ENCODE measurements at regions not wholly inside any gene's neighbourhood (a gene's known extent, or its start where the extent isn't known, plus 50 kb on each side); places are given as distances from the start of the nearest gene placed in this dataset.

DNA sequence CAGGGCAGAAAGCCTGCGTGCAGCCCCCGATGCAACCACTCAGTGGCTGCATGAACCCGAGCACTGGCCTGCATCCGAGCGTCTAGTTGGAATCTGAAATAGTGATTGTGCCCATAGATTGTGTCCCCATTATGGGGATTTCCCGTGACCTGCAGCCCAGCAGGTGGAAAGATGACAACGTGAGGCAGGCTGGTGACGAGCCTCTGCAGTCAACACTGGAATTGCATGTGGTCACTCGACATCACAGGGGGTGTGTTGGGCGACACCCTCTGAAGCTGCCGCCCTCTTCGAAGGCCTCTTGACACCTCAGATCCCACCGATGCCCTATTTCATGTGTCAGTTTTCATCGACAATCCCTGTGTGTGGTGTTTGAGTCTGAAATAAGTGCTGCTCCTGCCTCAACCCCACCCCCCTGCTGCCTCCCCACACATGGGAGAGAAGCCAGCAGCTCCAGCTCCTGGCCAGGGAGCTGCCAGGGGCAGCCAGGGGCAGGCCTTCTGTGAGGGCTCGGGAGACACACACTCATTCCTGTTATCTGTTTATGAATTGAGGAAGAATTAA lies 172.0 kb upstream of the B3GAT1 start:
- DNase-seq, result no peak

DNA sequence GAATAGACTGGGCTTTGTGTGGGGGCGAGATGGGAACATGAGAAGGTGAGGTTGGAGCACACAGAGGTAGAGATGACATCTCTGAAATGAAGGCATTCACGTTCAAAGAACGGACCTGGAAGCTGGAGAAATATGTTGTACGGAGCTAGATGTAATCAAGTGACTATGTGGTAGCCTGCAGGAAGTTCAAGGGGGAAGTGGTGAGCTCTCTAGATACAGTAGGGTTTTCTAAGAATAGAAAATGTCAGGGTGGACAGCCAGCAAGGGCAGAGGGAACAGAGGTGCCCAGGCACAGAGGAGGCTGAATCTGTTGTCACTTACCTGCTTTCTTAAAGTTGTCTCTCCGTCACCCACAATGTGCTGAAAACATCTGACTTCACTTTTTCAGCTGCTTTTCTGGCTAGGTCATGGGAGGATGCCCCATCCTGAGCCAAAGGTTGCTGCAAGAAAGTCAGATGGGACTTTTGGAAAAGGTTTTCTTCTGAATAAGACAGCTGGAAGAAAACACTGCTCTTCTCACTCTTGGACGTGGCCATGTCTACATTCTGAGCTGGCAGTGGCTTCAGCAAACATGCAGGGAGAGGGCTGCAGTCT lies 171.5 kb upstream of the B3GAT1 start:
- no peak for DNase-seq

- DNase-seq, result no peak
Measured at GRCh38 chr11:134582770-134583095, 170.7 kb upstream of the B3GAT1 start.

GRCh38 chr11:134581966-134582769 lies 170.1 kb upstream of the B3GAT1 start:
- DNase-seq, result no peak

- no peak for DNase-seq
Measured at GRCh38 chr11:134581121-134581626, 169.1 kb upstream of the B3GAT1 start.

DNA sequence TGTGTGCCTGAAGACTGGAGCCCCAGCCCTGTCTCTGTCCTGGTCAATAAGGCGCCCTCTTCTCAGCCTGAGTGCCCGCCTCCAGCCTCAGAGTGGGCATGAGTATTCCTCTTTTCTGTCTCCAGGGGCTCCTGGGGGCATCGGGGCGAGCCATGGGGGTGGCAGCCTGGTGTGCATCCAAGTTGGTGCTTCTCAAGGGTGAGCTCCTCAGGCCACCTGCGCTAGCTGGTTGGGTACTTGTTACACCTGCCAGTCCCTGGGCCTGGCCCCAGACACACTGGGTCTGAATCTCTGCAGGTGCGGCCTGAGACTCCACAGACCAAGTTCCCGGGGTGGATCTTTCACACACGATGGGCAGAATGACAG lies 168.6 kb upstream of the B3GAT1 start:
- no peak for DNase-seq

- DNase-seq, result no peak
Measured at GRCh38 chr11:134579724-134580609, 167.9 kb upstream of the B3GAT1 start.

DNA sequence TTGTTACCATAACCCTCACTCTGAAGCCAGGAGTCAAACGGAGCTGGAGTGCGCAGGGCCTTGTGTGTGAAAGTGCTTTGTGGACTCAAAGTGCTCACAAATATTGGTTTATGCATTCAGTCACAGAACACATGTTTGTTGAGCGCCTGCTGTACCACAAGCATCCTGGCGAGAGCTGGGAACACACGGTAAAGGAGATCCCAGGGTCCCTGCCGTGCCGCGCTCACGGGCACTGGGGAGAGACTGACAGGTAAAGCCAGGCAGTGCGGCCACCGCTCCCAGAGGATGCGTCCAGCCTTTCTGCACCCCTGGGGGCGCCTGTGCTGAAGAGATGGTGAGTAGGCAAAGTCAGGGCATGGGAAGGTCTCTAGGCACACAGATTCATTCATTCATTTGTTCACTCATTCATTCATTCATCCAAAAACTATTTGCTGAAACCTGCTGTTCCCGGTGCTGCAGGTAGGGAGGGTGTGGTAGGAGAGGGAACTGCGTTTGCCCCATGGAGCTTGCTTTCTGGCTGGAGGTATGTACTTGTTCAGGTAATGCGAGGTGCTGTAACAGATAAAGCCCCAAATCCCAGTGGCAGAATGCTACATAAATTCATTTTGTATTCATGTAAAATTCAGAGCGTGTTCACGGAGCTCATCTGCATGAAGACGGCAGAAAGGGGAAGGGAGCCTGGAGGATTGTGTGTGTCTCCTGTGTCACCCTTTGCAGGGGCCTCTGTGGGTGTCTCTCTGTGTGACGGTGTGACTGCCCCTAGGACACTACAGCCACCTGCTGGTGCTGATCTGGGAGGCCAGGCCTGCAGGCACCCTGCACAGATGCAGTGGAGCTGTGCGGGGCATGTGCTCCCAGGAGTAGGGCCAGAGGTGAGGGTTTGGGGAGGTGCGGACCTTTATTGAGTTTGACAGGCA lies 167.0 kb upstream of the B3GAT1 start:
- DNase-seq, result no peak

- DNase-seq, result no peak
Measured at GRCh38 chr11:134577751-134578395, 165.8 kb upstream of the B3GAT1 start.

DNA sequence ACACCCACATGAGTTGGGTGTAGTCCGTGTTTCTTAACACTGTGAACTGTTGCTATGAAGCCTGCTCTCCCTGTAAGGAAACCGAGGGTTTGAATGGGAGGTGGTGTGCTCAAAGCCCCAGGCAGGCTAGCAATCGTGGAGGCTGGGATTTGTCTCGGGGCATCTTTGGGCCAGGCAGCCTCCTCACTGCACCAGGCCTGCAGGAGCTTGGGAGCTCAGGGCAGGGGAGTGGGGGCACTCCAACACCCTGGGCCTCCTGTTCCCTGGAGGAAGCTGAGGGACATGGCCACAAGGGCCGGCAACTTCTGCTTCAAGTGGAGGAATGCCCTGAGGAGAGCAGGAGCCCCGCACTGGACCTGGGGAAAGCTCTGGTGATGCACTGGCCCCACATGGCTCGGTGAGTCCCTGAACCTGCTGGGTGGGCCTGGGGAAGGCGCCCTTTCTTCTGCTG lies 164.7 kb upstream of the B3GAT1 start:
- DNase-seq, result no peak

GRCh38 chr11:134576286-134576685 lies 164.2 kb upstream of the B3GAT1 start:
- DNase-seq, result no peak

GRCh38 chr11:134575504-134576230 lies 163.6 kb upstream of the B3GAT1 start:
- DNase-seq, result no peak

GRCh38 chr11:134574947-134575346 lies 162.9 kb upstream of the B3GAT1 start:
- no peak for DNase-seq

DNA sequence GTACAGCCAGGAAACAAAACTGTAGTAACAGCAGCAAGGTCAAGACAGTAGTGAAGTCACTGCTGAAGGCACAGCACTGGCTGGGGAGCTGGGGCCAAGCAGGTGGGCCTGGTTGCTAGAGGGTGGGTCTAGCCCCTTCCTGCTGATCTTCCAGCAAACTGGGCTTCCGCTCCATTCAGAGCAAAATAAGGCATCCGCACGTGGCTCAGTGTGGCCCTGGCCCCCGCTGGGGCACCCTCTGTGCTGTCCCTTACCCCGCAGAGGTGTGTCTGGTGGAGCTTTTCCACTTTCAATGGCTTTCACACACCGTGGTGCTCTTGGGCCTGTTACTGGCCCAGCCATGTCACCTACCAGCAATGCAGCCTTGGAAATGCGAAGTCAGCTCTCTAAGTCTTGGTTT lies 162.4 kb upstream of the B3GAT1 start:
- no peak for DNase-seq

GRCh38 chr11:134573857-134574256 lies 161.8 kb upstream of the B3GAT1 start:
- no peak for DNase-seq

DNA sequence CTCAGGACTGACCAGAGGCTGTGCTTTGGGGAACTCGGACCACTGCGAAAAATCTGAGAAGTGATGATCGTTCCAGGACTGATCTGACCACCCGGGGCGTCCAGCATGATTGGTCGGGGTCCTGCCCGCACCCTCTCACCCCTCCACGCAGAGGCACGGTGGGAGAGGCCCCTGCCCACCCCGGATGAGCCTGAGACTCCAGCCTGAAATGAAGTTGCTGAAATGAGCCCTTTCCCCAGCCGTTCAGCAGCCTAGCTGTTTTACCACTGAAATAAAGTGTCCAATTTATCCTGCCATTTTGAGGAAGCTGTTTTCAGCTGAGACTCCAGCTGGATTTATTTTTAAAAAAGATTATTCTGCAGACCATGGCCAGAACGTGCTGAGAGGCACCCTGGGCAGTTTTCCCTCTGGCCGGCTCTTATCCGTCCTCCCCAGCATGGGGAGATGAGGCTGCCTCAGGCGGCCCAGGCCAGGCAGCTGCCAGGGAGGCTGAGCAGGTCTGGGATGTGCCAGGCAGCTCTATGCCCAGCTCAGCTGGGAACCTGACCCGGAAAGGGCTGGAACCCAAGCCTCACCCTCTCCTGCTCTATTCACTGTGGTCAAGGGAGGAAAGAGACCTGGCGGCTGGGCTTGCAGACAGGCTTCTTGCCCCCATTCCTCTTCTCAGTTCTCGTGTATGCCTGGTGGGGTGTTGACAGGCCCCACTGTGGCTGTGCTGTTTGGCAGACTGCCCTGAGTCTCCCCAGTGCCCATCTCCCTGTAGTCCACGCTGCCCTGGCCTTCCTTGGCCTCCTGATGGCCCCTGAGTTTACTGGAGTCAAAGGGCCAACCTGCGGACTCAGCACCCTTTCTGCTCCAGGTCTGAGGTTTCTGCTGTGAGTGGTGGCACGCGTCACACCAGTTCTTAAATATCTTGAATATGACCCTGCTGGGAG lies 161.0 kb upstream of the B3GAT1 start:
- DNase-seq, result no peak

DNA sequence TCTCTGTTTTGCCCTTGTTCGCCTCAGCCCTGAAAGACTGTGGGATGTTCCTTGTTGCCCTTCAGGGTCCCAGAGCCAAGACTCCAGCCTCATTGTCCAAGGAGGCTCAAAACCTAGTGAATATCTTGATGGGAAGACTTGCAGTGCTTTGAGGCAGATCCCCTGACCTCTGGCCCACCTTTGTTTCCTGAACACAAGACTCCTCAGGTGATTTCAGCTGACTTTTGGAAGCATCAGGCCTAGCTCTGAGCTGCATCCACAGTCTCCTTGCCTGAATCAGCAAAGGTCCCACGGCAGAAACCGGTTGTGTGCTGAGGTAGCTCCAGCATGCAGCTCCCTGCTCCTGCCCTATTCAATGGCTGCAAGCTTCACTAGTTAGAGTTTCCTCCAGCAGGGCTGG lies 159.3 kb upstream of the B3GAT1 start:
- no peak for DNase-seq

- no peak for DNase-seq
Measured at GRCh38 chr11:134569195-134569594, 157.2 kb upstream of the B3GAT1 start.

DNA sequence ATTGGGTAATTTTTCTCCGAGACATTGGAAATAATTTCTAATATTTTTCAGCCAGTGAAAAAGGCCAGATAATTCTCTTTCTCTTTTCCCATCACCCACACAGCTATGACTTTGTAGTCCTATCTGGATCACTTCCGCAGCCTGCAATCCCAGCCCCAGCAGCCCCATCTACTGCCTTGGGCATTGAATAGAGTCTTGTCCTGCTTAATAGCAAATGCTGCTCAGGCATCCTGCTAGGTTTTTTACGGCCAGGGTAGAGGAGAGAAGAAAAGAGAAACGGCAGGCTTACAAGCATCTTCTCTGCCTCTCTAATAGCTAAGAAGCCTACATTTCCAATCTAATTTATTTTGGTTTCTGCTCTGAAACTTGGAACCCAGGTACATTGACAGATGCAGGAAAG lies 154.3 kb upstream of the B3GAT1 start:
- no peak for DNase-seq
